ENCODE measurements at regions not wholly inside any gene's neighbourhood (a gene's known extent, or its start where the extent isn't known, plus 50 kb on each side); places are given as distances from the start of the nearest gene placed in this dataset.

DNA sequence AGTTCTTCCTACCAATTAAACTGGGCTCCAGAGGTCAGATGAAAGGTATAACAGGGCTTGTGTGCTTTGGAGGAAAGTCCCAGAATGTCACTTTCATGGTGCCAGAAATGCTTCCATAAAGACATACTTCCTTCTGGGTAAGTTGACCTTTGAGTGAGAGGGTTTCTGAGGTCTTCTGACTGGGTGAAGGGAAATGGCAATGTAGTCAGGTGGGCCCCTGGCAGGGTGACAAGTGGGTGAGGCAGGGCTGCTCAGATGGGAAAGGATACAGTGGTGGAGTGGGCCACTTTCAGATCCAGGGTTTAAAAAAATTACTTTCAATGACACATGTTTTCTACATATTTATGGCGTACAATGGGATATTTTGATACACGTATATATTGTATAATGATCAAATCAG lies 136.5 kb upstream of the PITX1 start:
- TF ChIP-seq, protein P1, sequence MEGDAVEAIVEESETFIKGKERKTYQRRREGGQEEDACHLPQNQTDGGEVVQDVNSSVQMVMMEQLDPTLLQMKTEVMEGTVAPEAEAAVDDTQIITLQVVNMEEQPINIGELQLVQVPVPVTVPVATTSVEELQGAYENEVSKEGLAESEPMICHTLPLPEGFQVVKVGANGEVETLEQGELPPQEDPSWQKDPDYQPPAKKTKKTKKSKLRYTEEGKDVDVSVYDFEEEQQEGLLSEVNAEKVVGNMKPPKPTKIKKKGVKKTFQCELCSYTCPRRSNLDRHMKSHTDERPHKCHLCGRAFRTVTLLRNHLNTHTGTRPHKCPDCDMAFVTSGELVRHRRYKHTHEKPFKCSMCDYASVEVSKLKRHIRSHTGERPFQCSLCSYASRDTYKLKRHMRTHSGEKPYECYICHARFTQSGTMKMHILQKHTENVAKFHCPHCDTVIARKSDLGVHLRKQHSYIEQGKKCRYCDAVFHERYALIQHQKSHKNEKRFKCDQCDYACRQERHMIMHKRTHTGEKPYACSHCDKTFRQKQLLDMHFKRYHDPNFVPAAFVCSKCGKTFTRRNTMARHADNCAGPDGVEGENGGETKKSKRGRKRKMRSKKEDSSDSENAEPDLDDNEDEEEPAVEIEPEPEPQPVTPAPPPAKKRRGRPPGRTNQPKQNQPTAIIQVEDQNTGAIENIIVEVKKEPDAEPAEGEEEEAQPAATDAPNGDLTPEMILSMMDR (IDR thresholded peaks at IDR 0.05), result no peak
- TF ChIP-seq POLR2A (IDR thresholded peaks at IDR 0.05), result no peak

All from right lobe of liver (tissue), 4 donors.